Mammary epithelial cell (primary cell): ENCODE measurements at regions not wholly inside any gene's neighbourhood (a gene's known extent, or its start where the extent isn't known, plus 50 kb on each side); places are given as distances from the start of the nearest gene placed in this dataset.

Experiments
- EZH2 ChIP-seq: IDR thresholded peaks from 2 replicates; pipeline ENCODE4 v1.6.1; 2012; ENCODE audit warnings: low read length, inconsistent platforms, borderline replicate concordance
- TF ChIP-seq, protein P1 (sequence below), 2 donors: IDR thresholded peaks in 1 of 2; conservative IDR thresholded peaks in 1 of 2; 2 replicates each; pipeline ENCODE4 v1.5.1; 2011 to 2012; ENCODE audit warnings: inconsistent platforms in 2 of 2, low read length in 2 of 2, mild to moderate bottlenecking in 2 of 2, control low read depth in 1 of 2, low read depth in 1 of 2; ENCODE audit not compliant: insufficient read depth in 1 of 2; ENCODE audit errors: extremely low read depth in 1 of 2

DNA sequence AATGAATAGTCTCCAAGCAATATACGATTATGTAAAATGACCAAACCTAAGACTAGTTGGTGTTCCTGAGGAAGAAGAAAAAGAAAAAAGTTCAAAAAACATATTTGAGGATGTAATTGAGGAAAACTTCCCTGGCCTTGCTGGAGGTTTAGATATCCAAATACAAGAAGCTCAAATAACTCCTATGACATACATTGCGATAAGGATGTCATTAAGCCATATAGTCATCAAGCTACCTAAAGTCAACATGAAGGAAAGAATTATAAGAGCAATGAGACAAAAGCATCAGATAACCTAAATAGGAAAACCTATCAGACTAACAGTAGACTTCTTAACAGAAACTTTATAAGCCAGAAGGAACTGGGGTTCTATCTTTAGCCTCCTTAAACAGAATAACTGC, 231.1 kb downstream of the TUSC7 start:
- TF ChIP-seq, protein P1, sequence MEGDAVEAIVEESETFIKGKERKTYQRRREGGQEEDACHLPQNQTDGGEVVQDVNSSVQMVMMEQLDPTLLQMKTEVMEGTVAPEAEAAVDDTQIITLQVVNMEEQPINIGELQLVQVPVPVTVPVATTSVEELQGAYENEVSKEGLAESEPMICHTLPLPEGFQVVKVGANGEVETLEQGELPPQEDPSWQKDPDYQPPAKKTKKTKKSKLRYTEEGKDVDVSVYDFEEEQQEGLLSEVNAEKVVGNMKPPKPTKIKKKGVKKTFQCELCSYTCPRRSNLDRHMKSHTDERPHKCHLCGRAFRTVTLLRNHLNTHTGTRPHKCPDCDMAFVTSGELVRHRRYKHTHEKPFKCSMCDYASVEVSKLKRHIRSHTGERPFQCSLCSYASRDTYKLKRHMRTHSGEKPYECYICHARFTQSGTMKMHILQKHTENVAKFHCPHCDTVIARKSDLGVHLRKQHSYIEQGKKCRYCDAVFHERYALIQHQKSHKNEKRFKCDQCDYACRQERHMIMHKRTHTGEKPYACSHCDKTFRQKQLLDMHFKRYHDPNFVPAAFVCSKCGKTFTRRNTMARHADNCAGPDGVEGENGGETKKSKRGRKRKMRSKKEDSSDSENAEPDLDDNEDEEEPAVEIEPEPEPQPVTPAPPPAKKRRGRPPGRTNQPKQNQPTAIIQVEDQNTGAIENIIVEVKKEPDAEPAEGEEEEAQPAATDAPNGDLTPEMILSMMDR (conservative IDR thresholded peaks at IDR 0.05 in 1 of 2, IDR thresholded peaks at IDR 0.05 in 1 of 2; ENCODE audit: extremely low read depth in 1 of 2, insufficient read depth in 1 of 2, low read depth in 1 of 2, low read length in 2 of 2), result no peak
- TF ChIP-seq EZH2, result no peak
